IMR-90 (cell line): ENCODE measurements at regions not wholly inside any gene's neighbourhood (a gene's known extent, or its start where the extent isn't known, plus 50 kb on each side); places are given as distances from the start of the nearest gene placed in this dataset.

Source experiments
- ATAC-seq: fragments of 200-7000 bp; cut with Tn5 transposase; 2 replicates; pipeline ENCODE4 v1.9.1; 2020; ENCODE audit warnings: low read depth, mild to moderate bottlenecking, moderate library complexity
- BruUV-seq: library from RNA; stranded (reverse); fragments of 400-500 nt; replicated peaks from 2 replicates; lab custom pipeline; 2021; lab: Mats Ljungman, UMichigan
- CTCF ChIA-PET: fragments of 300-600 bp; formaldehyde crosslinking; extraction: SDS; loops from one replicate; lab custom pipeline; 2021; ENCODE audit warnings: antibody characterized with exemption; lab: Yijun Ruan, JAX
- POLR2A ChIA-PET: fragments of 300-600 bp; sonication (Branson Sonifier 250); formaldehyde crosslinking; loops from one replicate; lab custom pipeline; 2022; ENCODE audit warnings: antibody characterized with exemption; ENCODE audit not compliant: unreplicated experiment; lab: Charles Lee
- DNase-seq: peaks from one replicate; pipeline ENCODE4 v3.0.0; 2013
- H2AFZ ChIP-seq: replicated peaks from 2 replicates; pipeline ENCODE3; 2013; ENCODE audit warnings: low read length, mild to moderate bottlenecking; ENCODE audit not compliant: poor library complexity
- H2AK5ac ChIP-seq: 2 replicates; pipeline ENCODE4 v1.6.1; 2013; ENCODE audit warnings: low read depth, low read length, inconsistent platforms
- H2AK9ac ChIP-seq: replicated peaks from 2 replicates; pipeline ENCODE3; 2013; ENCODE audit warnings: mild to moderate bottlenecking, low read depth, low read length, moderate library complexity; ENCODE audit not compliant: poor library complexity
- H2BK120ac ChIP-seq: 2 replicates; pipeline ENCODE4 v1.6.1; 2013; ENCODE audit warnings: low read depth, low read length, inconsistent platforms
- H2BK15ac ChIP-seq: 3 replicates; pipeline ENCODE4 v1.6.1; 2013; ENCODE audit warnings: low read depth, low read length, inconsistent platforms
- H2BK20ac ChIP-seq: 2 replicates; pipeline ENCODE4 v1.6.1; 2013; ENCODE audit warnings: low read depth, mild to moderate bottlenecking, inconsistent platforms, low read length, moderate library complexity
- H2BK5ac ChIP-seq: 2 replicates; pipeline ENCODE4 v1.6.1; 2013; ENCODE audit warnings: mild to moderate bottlenecking, low read depth, low read length, inconsistent platforms; ENCODE audit not compliant: poor library complexity, severe bottlenecking
- H3K14ac ChIP-seq: replicated peaks from 2 replicates; pipeline ENCODE4 v1.6.1; 2013; ENCODE audit warnings: low read depth, low read length, inconsistent platforms
- H3K18ac ChIP-seq: 2 replicates; pipeline ENCODE4 v1.6.1; 2013; ENCODE audit warnings: low read depth, low read length, control low read depth
- H3K23ac ChIP-seq: 2 replicates; pipeline ENCODE4 v1.6.1; 2013; ENCODE audit warnings: low read depth, low read length, inconsistent platforms
- H3K27ac ChIP-seq: 2 replicates; pipeline ENCODE4 v1.5.1; 2013; ENCODE audit warnings: mild to moderate bottlenecking, control low read depth, low read length; ENCODE audit not compliant: insufficient read depth
- H3K27me3 ChIP-seq: 2 replicates; pipeline ENCODE4 v1.6.1; 2013; ENCODE audit warnings: low read length; ENCODE audit not compliant: control insufficient read depth, insufficient read depth
- H3K36me3 ChIP-seq: 2 replicates; pipeline ENCODE4 v1.6.1; 2013; ENCODE audit warnings: low read length, mixed read lengths; ENCODE audit not compliant: control insufficient read depth, insufficient read depth
- H3K4ac ChIP-seq: 2 replicates; pipeline ENCODE4 v1.6.1; 2013; ENCODE audit warnings: low read depth, low read length, inconsistent platforms
- H3K4me1 ChIP-seq: 2 replicates; pipeline ENCODE4 v1.6.1; 2013; ENCODE audit warnings: low read length, mixed read lengths; ENCODE audit not compliant: control insufficient read depth, insufficient read depth
- H3K4me2 ChIP-seq: 2 replicates; pipeline ENCODE4 v1.6.1; 2013; ENCODE audit warnings: low read depth, mild to moderate bottlenecking, control low read depth, low read length, moderate library complexity
- H3K4me3 ChIP-seq: 2 replicates; pipeline ENCODE4 v1.5.1; 2013; ENCODE audit warnings: low read depth, mild to moderate bottlenecking, control low read depth, low read length, moderate library complexity; ENCODE audit not compliant: insufficient read depth
- H3K56ac ChIP-seq: 2 replicates; pipeline ENCODE4 v1.6.1; 2013; ENCODE audit warnings: low read length, inconsistent platforms; ENCODE audit not compliant: insufficient read depth; ENCODE audit errors: extremely low read depth
- H3K79me1 ChIP-seq, 2 experiments: 2 replicates each; pipeline ENCODE4 v1.6.1; 2013; ENCODE audit warnings: low read length in 2 of 2, inconsistent platforms in 1 of 2, low read depth in 1 of 2
- H3K9ac ChIP-seq: 2 replicates; pipeline ENCODE4 v1.6.1; 2013; ENCODE audit warnings: low read depth, low read length, control low read depth
- H3K9me1 ChIP-seq: 2 replicates; pipeline ENCODE4 v1.6.1; 2013; ENCODE audit warnings: low read length, inconsistent platforms; ENCODE audit not compliant: insufficient read depth
- H3K9me3 ChIP-seq: 2 replicates; pipeline ENCODE4 v1.6.1; 2013; ENCODE audit warnings: low read length; ENCODE audit not compliant: control insufficient read depth, insufficient read depth
- H4K20me1 ChIP-seq: 2 replicates; pipeline ENCODE4 v1.6.1; 2013; ENCODE audit warnings: low read length, inconsistent platforms; ENCODE audit not compliant: insufficient read depth
- H4K5ac ChIP-seq: 2 replicates; pipeline ENCODE4 v1.6.1; 2013; ENCODE audit warnings: mild to moderate bottlenecking, low read depth, low read length, control low read depth
- H4K8ac ChIP-seq, 2 experiments: 2 replicates each; pipeline ENCODE4 v1.6.1; 2013; ENCODE audit warnings: low read depth in 2 of 2, low read length in 2 of 2, control low read depth in 1 of 2, inconsistent platforms in 1 of 2
- H4K91ac ChIP-seq: 2 replicates; pipeline ENCODE4 v1.6.1; 2013; ENCODE audit warnings: low read depth, low read length, inconsistent platforms; ENCODE audit not compliant: insufficient read depth
- FOS ChIP-seq: fragments of 150-350 bp; IDR thresholded peaks from 2 replicates; pipeline ENCODE4 v1.6.1; 2016; ENCODE audit warnings: low read depth, low read length
- SMC3 ChIP-seq: fragments of 150-350 bp; IDR thresholded peaks from 2 replicates; pipeline ENCODE4 v1.6.1; 2016; ENCODE audit warnings: low read depth, mild to moderate bottlenecking, antibody characterized with exemption, low read length, moderate library complexity
- USF2 ChIP-seq: fragments of 150-350 bp; IDR thresholded peaks from 2 replicates; pipeline ENCODE4 v1.6.1; 2017; ENCODE audit warnings: mild to moderate bottlenecking, antibody characterized with exemption, low read length, low read depth
- dilution Hi-C: fragments of 300-500 bp; cut with HindIII; formaldehyde crosslinking; loops from one replicate; pipeline ENCODE4 v1.14.3; 2018; ENCODE audit warnings: low sequenced_read_pairs; ENCODE audit not compliant: unreplicated experiment
- in situ Hi-C: fragments of 300-500 bp; cut with MboI; formaldehyde crosslinking; loops from 3 replicates; pipeline ENCODE4 v1.14.3; 2019; ENCODE audit warnings: low sequenced_read_pairs, inconsistent platforms, mixed read lengths
- intact Hi-C: fragments of 100-400 bp; cut with micrococcal nuclease; formaldehyde crosslinking; loops from 2 replicates; pipeline ENCODE4 v1.10.0; 2022

- dilution Hi-C loops (no loop called here), in situ Hi-C loops (no loop called here), intact Hi-C loops (no loop called here)
- no peak overlapping the region for H3K9ac ChIP-seq
- H4K91ac ChIP-seq, result no peak overlapping the region
- H3K56ac ChIP-seq, result no peak overlapping the region
- ATAC-seq, result no peak
- no peak overlapping the region for H2AK9ac ChIP-seq
- H3K14ac ChIP-seq, result no peak overlapping the region
- H2BK120ac ChIP-seq, result no peak overlapping the region
- CTCF ChIA-PET, result no interaction called here
- H4K20me1 ChIP-seq, result no peaks in the 10 kb centered on the region
- no peaks in the 10 kb centered on the region for H3K4me1 ChIP-seq
- no peak overlapping the region for H3K18ac ChIP-seq
- H3K36me3 ChIP-seq, result no peaks in the 10 kb centered on the region
- no peak overlapping the region for H2AK5ac ChIP-seq
- BruUV-seq, result no TSS peak
- no peak for DNase-seq
- no peak overlapping the region for H2BK5ac ChIP-seq
- H2BK15ac ChIP-seq, result no peak overlapping the region
- no peaks in the 10 kb centered on the region for H3K9me3 ChIP-seq
- no peak overlapping the region for H3K23ac ChIP-seq
- no peaks in the 10 kb centered on the region for H3K9me1 ChIP-seq
- H3K4ac ChIP-seq, result no peak overlapping the region
- no peak overlapping the region for H2AFZ ChIP-seq
- H4K5ac ChIP-seq, result no peak overlapping the region
- H3K4me2 ChIP-seq, result no peak overlapping the region
- no peak overlapping the region for H2BK20ac ChIP-seq
- POLR2A ChIA-PET, result no interaction called here
- no peaks in the 10 kb centered on the region for H3K79me1 ChIP-seq
- H4K8ac ChIP-seq, result no peak overlapping the region
- no peak for TF ChIP-seq FOS
- no peak for TF ChIP-seq SMC3
- no peak for TF ChIP-seq USF2
- no peak overlapping the region for H3K27ac ChIP-seq
- no peak overlapping the region for H3K4me3 ChIP-seq
- H3K27me3 ChIP-seq, result no peaks in the 10 kb centered on the region
Observed at GRCh38 chr3:176376531-176376930, 820.8 kb downstream of the TBL1XR1 start.
